ENCODE measurements at regions not wholly inside any gene's neighbourhood (a gene's known extent, or its start where the extent isn't known, plus 50 kb on each side); places are given as distances from the start of the nearest gene placed in this dataset.

GRCh38 chr16:64019339-64019738, 1102.5 kb downstream of the CDH11 start:
- DNase-seq (ENCODE audit: low spot score) = no peak

GRCh38 chr16:64017796-64018195, 1104.1 kb downstream of the CDH11 start:
- DNase-seq (ENCODE audit: low spot score) = no peak

GRCh38 chr16:64013856-64014255, 1108.0 kb downstream of the CDH11 start:
- DNase-seq (ENCODE audit: low spot score) = no peak

- DNase-seq (ENCODE audit: low spot score) = no peak
Measured at GRCh38 chr16:64012166-64012565, 1109.7 kb downstream of the CDH11 start.

GRCh38 chr16:64011650-64012049, 1110.2 kb downstream of the CDH11 start:
- no peak for DNase-seq (ENCODE audit: low spot score)

- no peak for DNase-seq (ENCODE audit: low spot score)
Measured at GRCh38 chr16:64008131-64008530, 1113.7 kb downstream of the CDH11 start.

- no peak for DNase-seq (ENCODE audit: low spot score)
Measured at GRCh38 chr16:64004116-64004515, 1117.7 kb downstream of the CDH11 start.

GRCh38 chr16:63995025-63995424, 1126.8 kb downstream of the CDH11 start:
- DNase-seq (ENCODE audit: low spot score) = no peak

- no peak for DNase-seq (ENCODE audit: low spot score)
Measured at GRCh38 chr16:63983401-63983800, 1138.5 kb downstream of the CDH11 start.

- DNase-seq (ENCODE audit: low spot score) = no peak
Measured at GRCh38 chr16:63982741-63983140, 1139.1 kb downstream of the CDH11 start.

- DNase-seq (ENCODE audit: low spot score) = no peak
Measured at GRCh38 chr16:63982110-63982509, 1139.8 kb downstream of the CDH11 start.

- DNase-seq (ENCODE audit: low spot score) = peak; percentile 27
Measured at GRCh38 chr16:63981639-63982038, 1140.2 kb downstream of the CDH11 start.

- no peak for DNase-seq (ENCODE audit: low spot score)
Measured at GRCh38 chr16:63980763-63981162, 1141.1 kb downstream of the CDH11 start.

GRCh38 chr16:63978240-63978639, 1143.6 kb downstream of the CDH11 start:
- no peak for DNase-seq (ENCODE audit: low spot score)

- DNase-seq (ENCODE audit: low spot score) = no peak
Measured at GRCh38 chr16:63976345-63976744, 1145.5 kb downstream of the CDH11 start.

GRCh38 chr16:63975669-63976068, 1146.2 kb downstream of the CDH11 start:
- no peak for DNase-seq (ENCODE audit: low spot score)

GRCh38 chr16:63967966-63968365, 1153.9 kb downstream of the CDH11 start:
- DNase-seq (ENCODE audit: low spot score) = no peak

GRCh38 chr16:63960321-63960720, 1161.5 kb downstream of the CDH11 start:
- no peak for DNase-seq (ENCODE audit: low spot score)

GRCh38 chr16:63947022-63947421, 1174.8 kb downstream of the CDH11 start:
- DNase-seq (ENCODE audit: low spot score) = no peak

- DNase-seq (ENCODE audit: low spot score) = no peak
Measured at GRCh38 chr16:63945806-63946205, 1176.1 kb downstream of the CDH11 start.

- DNase-seq (ENCODE audit: low spot score) = no peak
Measured at GRCh38 chr16:63943566-63943965, 1178.3 kb downstream of the CDH11 start.

- DNase-seq (ENCODE audit: low spot score) = no peak
Measured at GRCh38 chr16:63938661-63939060, 1183.2 kb downstream of the CDH11 start.

- no peak for DNase-seq (ENCODE audit: low spot score)
Measured at GRCh38 chr16:63933841-63934240, 1188.0 kb downstream of the CDH11 start.

- DNase-seq (ENCODE audit: low spot score) = no peak
Measured at GRCh38 chr16:63928421-63928820, 1193.4 kb downstream of the CDH11 start.

- DNase-seq (ENCODE audit: low spot score) = no peak
Measured at GRCh38 chr16:63925221-63925620, 1196.6 kb downstream of the CDH11 start.

Data from HuH-7 (cell line).